ENCODE measurements at regions not wholly inside any gene's neighbourhood (a gene's known extent, or its start where the extent isn't known, plus 50 kb on each side); places are given as distances from the start of the nearest gene placed in this dataset.

DNA sequence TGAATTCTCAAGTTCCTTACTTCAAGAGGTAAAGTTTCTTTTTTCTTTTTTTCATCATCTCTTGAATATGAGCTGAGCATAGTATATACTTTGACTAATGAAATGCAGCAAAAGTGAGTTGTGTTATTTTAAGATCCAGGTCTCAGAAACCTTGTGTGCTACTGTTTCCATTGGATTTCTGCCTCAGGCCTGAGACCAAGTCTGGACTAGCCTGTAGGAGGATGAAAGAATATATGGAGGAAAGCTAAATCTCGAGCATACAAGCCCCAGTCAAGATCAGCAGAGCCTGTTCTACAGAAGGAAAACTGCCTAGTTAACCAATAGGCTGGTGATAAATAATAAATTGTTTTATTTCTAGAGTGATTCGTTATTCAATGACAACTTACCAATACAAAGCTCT, 652.5 kb downstream of the C12orf50 start:
- Histone ChIP-seq H3K9me3 (no peaks in the 10 kb centered on the region), H3K4me1 (replicated peaks) (no peaks in the 10 kb centered on the region), H3K27me3 (replicated peaks; ENCODE audit: insufficient read depth) (no peaks in the 10 kb centered on the region), H3K4me3 (no peak overlapping the region), H3K36me3 (no peaks in the 10 kb centered on the region), H3K27ac (no peak overlapping the region)
- 73% methylated on average over 2 of the region's 2 CpGs for WGBS
- intact Hi-C loops (cut with DNase I), result no loop called here
- DNase-seq (ENCODE audit: low spot score), result no peak
- TF ChIP-seq, protein P1, sequence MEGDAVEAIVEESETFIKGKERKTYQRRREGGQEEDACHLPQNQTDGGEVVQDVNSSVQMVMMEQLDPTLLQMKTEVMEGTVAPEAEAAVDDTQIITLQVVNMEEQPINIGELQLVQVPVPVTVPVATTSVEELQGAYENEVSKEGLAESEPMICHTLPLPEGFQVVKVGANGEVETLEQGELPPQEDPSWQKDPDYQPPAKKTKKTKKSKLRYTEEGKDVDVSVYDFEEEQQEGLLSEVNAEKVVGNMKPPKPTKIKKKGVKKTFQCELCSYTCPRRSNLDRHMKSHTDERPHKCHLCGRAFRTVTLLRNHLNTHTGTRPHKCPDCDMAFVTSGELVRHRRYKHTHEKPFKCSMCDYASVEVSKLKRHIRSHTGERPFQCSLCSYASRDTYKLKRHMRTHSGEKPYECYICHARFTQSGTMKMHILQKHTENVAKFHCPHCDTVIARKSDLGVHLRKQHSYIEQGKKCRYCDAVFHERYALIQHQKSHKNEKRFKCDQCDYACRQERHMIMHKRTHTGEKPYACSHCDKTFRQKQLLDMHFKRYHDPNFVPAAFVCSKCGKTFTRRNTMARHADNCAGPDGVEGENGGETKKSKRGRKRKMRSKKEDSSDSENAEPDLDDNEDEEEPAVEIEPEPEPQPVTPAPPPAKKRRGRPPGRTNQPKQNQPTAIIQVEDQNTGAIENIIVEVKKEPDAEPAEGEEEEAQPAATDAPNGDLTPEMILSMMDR (IDR thresholded peaks at IDR 0.05), result no peak
- TF ChIP-seq POLR2A (IDR thresholded peaks at IDR 0.05) (no peak), POLR2AphosphoS5 (IDR thresholded peaks at IDR 0.05) (no peak)

DNA sequence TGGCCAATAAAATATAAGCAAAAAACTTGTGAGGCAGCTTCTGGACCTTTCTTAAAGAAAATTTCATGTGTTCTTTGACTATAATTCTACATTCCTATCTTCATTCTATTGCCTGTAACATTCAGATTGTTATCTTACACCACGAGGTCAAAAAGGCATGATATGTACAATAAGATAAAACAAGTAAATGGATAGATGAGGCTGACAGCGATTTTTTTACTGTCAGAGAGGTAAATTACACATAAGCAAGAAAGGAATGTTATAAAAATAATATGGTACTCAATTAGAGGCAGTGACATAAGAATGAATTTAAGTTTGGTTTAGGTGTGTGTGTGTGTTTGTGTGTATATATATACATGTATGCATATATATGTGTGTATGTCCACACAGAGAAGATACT, 660.0 kb downstream of the C12orf50 start:
- Histone ChIP-seq H3K4me3 (no peak overlapping the region), H3K36me3 (no peaks in the 10 kb centered on the region), H3K27me3 (replicated peaks; ENCODE audit: insufficient read depth) (no peaks in the 10 kb centered on the region), H3K4me1 (replicated peaks) (no peaks in the 10 kb centered on the region), H3K27ac (no peak overlapping the region), H3K9me3 (no peaks in the 10 kb centered on the region)
- no peak for TF ChIP-seq POLR2A (IDR thresholded peaks at IDR 0.05)
- no peak for TF ChIP-seq POLR2AphosphoS5 (IDR thresholded peaks at IDR 0.05)
- TF ChIP-seq, protein P1 (IDR thresholded peaks at IDR 0.05), result no peak
- no peak for DNase-seq (ENCODE audit: low spot score)
- intact Hi-C loops (cut with DNase I), result no loop called here
- 14% methylated on average over 2 of the region's 2 CpGs for WGBS

DNA sequence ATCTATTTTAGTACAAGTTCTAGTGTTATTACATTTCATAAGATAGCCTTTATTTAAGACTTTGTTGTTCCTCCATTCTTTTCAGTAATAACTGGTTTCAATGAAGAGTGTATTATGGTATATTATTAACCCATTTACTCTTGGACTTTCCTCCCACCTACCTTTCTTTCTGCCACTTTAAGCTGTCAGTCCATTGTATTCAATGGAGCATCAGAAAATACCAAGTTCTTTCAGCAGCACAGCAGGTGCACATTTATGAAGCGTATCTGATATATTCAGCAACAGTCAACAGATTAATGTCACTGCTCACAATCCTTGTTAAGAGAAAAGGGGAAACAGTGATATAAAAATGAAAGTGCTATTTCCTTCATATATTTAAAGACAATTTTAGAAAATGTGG, 660.9 kb downstream of the C12orf50 start:
- no peak for DNase-seq (ENCODE audit: low spot score)
- H3K4me1 ChIP-seq (replicated peaks), result no peaks in the 10 kb centered on the region
- TF ChIP-seq POLR2A (IDR thresholded peaks at IDR 0.05) (no peak), POLR2AphosphoS5 (IDR thresholded peaks at IDR 0.05) (no peak)
- TF ChIP-seq, protein P1 (IDR thresholded peaks at IDR 0.05), result no peak
- H3K27ac ChIP-seq, result no peak overlapping the region
- H3K27me3 ChIP-seq (replicated peaks; ENCODE audit: insufficient read depth), result no peaks in the 10 kb centered on the region
- H3K36me3 ChIP-seq, result no peaks in the 10 kb centered on the region
- no peaks in the 10 kb centered on the region for H3K9me3 ChIP-seq
- 97% methylated on average over 1 of the region's 1 CpG for WGBS
- H3K4me3 ChIP-seq, result no peak overlapping the region
- intact Hi-C loops (cut with DNase I), result no loop called here

DNA sequence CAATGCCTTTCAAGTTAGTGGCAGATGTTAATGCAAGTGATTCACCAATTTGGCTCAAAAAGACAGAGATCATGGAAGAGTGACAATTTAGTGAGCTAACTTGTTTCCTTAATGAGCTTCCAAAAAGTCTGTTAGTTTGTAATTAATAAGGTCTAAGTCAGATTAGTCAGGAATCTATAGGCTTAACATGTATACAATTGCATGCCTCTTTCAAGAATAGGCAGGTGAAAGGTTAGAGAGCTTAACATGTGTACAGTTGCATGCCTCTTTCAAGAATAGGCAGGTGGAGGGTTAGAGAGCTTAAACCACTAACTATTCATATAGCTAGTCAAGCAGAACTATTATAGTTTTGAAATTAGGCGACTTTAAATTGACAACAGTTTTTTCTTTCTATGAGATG, 663.8 kb downstream of the C12orf50 start:
- no peak for DNase-seq (ENCODE audit: low spot score)
- Histone ChIP-seq H3K9me3 (no peaks in the 10 kb centered on the region), H3K36me3 (no peaks in the 10 kb centered on the region), H3K27me3 (replicated peaks; ENCODE audit: insufficient read depth) (no peaks in the 10 kb centered on the region), H3K27ac (no peak overlapping the region), H3K4me3 (no peak overlapping the region), H3K4me1 (replicated peaks) (no peaks in the 10 kb centered on the region)
- 98% methylated on average over 1 of the region's 1 CpG for WGBS
- intact Hi-C loops (cut with DNase I), result no loop called here
- TF ChIP-seq, protein P1 (IDR thresholded peaks at IDR 0.05), result no peak

DNA sequence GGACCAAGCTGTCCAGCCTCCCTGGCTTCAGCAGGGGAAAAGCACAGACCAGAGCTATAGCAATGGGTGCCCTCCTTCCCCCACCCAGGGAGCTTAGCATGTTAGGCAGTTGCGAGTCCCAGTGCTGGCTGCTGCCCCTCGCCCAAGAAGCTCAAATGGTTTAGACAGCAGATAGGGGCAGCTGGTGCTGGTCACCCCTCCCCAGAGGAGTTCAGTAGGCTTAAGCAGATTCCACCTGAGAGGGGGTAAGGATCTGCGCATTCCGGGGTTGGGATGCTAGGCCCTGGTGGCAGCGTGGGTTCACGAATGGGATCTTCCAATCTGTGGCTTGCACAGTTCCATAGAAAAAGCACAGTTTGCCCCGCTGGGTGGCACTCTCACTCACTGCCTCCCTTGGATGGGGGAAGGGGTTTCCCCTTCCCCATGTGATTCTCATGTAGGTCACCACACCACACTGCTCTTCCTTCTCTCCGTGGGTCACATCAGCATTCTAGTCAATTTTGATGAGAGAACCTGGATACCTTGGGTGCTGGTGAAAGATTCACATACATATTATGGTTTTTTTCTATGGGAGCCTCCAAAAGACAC, 665.6 kb downstream of the C12orf50 start:
- WGBS, result 96% methylated on average over 6 of the region's 8 CpGs
- no peak overlapping the region for H3K27ac ChIP-seq
- no peaks in the 10 kb centered on the region for H3K9me3 ChIP-seq
- H3K4me3 ChIP-seq, result no peak overlapping the region
- no peak for DNase-seq (ENCODE audit: low spot score)
- H3K27me3 ChIP-seq (replicated peaks; ENCODE audit: insufficient read depth), result no peaks in the 10 kb centered on the region
- H3K36me3 ChIP-seq, result no peaks in the 10 kb centered on the region
- TF ChIP-seq POLR2AphosphoS5 (IDR thresholded peaks at IDR 0.05) (no peak), POLR2A (IDR thresholded peaks at IDR 0.05) (no peak)
- TF ChIP-seq, protein P1 (IDR thresholded peaks at IDR 0.05), result no peak
- intact Hi-C loops (cut with DNase I), result no loop called here
- H3K4me1 ChIP-seq (replicated peaks), result no peaks in the 10 kb centered on the region

Data from prostate gland (tissue), 2 donors.